ENCODE measurements at regions not wholly inside any gene's neighbourhood (a gene's known extent, or its start where the extent isn't known, plus 50 kb on each side); places are given as distances from the start of the nearest gene placed in this dataset.

DNA sequence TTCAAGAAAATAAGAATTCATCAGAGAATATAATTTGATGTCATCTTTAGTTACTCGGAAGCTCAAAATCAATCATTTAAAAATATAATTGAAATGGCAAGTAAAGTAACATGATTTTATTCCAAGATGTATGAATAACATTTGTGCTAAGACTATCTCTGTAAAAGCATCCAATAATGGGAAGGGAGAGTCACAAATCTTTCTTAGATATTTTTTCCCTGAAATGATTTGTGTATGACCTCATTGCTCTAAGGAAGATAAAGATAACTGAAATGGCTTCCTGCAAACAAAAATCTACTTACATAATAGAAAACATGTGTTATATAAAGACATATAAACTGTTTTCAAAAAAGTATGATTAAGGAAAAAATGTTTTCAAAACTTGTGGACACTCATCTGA is 97.4 kb upstream of the FGF10 start:
- TF ChIP-seq YY1 (IDR thresholded peaks at IDR 0.05; ENCODE audit: insufficient read depth, insufficient replicate concordance, low read depth, low read length) (no peak), CTCF (CRISPR knock-in tag; IDR thresholded peaks at IDR 0.05) (no peak), TGIF2 (CRISPR knock-in tag; IDR thresholded peaks at IDR 0.05) (no peak), EP300 (IDR thresholded peaks at IDR 0.05; ENCODE audit: low read depth in 2 of 2, low read length in 2 of 2) (no peak), EP300 (CRISPR knock-in tag; IDR thresholded peaks at IDR 0.05; ENCODE audit: borderline replicate concordance) (no peak), ETV5 (CRISPR knock-in tag; IDR thresholded peaks at IDR 0.05; ENCODE audit: borderline replicate concordance) (no peak), ZNF12 (CRISPR knock-in tag; IDR thresholded peaks at IDR 0.05) (no peak), HMG20B (CRISPR knock-in tag; conservative IDR thresholded peaks at IDR 0.05) (no peak), POLR2A (IDR thresholded peaks at IDR 0.05; ENCODE audit: insufficient read depth in 1 of 2, low read depth in 2 of 2, low read length in 2 of 2) (no peak), ZNF790 (CRISPR knock-in tag; IDR thresholded peaks at IDR 0.05; ENCODE audit: borderline replicate concordance) (no peak), ZNF317 (CRISPR knock-in tag; IDR thresholded peaks at IDR 0.05) (no peak), ZNF18 (CRISPR knock-in tag; IDR thresholded peaks at IDR 0.05; ENCODE audit: insufficient replicate concordance) (no peak), ZBTB21 (CRISPR knock-in tag; IDR thresholded peaks at IDR 0.05) (no peak)
- TF ChIP-seq, protein P1, sequence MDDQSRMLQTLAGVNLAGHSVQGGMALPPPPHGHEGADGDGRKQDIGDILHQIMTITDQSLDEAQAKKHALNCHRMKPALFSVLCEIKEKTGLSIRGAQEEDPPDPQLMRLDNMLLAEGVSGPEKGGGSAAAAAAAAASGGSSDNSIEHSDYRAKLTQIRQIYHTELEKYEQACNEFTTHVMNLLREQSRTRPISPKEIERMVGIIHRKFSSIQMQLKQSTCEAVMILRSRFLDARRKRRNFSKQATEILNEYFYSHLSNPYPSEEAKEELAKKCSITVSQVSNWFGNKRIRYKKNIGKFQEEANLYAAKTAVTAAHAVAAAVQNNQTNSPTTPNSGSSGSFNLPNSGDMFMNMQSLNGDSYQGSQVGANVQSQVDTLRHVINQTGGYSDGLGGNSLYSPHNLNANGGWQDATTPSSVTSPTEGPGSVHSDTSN (CRISPR knock-in tag; IDR thresholded peaks at IDR 0.05; ENCODE audit: borderline replicate concordance), result no peak

All from HepG2 (cell line).